LNCaP clone FGC (cell line): ENCODE measurements at regions not wholly inside any gene's neighbourhood (a gene's known extent, or its start where the extent isn't known, plus 50 kb on each side); places are given as distances from the start of the nearest gene placed in this dataset.

Experiments
- DNase-seq: peaks from one replicate; pipeline ENCODE4 v3.0.0-alpha.2; 2011; ENCODE audit warnings: low read depth
- H3K4me3 ChIP-seq: 2 replicates; pipeline ENCODE4 v1.5.1; 2011; ENCODE audit warnings: mild to moderate bottlenecking, low read depth, low read length, control low read depth
- CTCF ChIP-seq: IDR thresholded peaks from 2 replicates; pipeline ENCODE4 v1.5.1; 2012; ENCODE audit warnings: mild to moderate bottlenecking; ENCODE audit not compliant: control insufficient read depth, insufficient read depth; ENCODE audit errors: extremely low read depth

GRCh38 chr5:158020555-158021418, 161.8 kb upstream of the CLINT1 start:
- TF ChIP-seq CTCF, result no peak
- no peak overlapping the region for H3K4me3 ChIP-seq
- DNase-seq, result no peak

DNA sequence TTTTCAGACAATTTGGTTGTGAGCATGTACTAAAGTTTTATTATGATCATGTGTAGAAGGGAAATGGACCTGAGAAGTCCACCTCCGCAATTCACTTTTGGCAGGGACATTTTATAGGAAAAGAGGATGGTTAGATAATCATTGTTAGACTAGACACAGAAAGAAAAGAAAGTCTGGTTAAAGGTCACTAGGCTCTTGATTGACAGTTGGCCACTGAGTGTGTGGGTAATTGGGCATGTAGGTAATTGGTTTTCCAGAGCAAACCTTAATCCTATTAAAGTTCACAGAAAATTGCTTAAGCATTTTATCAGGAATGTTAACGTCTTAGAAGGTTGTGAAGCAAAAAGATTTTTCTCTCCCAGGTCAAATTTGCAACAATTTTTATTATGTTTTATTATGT, 158.5 kb upstream of the CLINT1 start:
- TF ChIP-seq CTCF, result no peak
- no peak for DNase-seq
- no peak overlapping the region for H3K4me3 ChIP-seq

- DNase-seq, result no peak
- H3K4me3 ChIP-seq, result no peak overlapping the region
- no peak for TF ChIP-seq CTCF
These were observed 155.4 kb upstream of the CLINT1 start for GRCh38 chr5:158014372-158014771.

- DNase-seq, result no peak
- H3K4me3 ChIP-seq, result no peak overlapping the region
- TF ChIP-seq CTCF, result peak; percentile 51
These were observed 155.0 kb upstream of the CLINT1 start for GRCh38 chr5:158013939-158014338.

DNA sequence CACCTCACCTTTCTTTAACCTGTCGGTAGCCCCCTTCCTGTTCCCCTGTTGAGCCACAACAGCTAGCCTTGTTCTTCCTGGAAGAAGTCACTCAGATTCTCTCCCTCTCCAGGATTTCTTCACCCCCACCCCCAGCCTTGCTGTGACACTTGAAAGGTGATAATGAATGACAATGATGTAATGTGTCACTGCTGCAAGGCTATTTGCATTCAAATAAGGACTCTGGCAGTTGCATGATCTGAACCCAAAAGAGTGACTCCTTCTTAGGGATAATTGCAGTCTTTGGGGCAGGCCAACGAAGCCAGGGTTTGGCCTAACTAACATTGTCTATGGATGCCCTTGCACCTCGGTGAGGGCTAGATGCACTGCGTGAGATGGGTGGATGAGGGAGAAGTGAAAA, 154.4 kb upstream of the CLINT1 start:
- no peak overlapping the region for H3K4me3 ChIP-seq
- DNase-seq, result no peak
- no peak for TF ChIP-seq CTCF

GRCh38 chr5:158011422-158011821, 152.5 kb upstream of the CLINT1 start:
- DNase-seq, result no peak
- no peak overlapping the region for H3K4me3 ChIP-seq
- no peak for TF ChIP-seq CTCF

GRCh38 chr5:158010831-158011230, 151.9 kb upstream of the CLINT1 start:
- TF ChIP-seq CTCF, result no peak
- no peak overlapping the region for H3K4me3 ChIP-seq
- DNase-seq, result no peak
